ENCODE measurements at regions not wholly inside any gene's neighbourhood (a gene's known extent, or its start where the extent isn't known, plus 50 kb on each side); places are given as distances from the start of the nearest gene placed in this dataset.

DNA sequence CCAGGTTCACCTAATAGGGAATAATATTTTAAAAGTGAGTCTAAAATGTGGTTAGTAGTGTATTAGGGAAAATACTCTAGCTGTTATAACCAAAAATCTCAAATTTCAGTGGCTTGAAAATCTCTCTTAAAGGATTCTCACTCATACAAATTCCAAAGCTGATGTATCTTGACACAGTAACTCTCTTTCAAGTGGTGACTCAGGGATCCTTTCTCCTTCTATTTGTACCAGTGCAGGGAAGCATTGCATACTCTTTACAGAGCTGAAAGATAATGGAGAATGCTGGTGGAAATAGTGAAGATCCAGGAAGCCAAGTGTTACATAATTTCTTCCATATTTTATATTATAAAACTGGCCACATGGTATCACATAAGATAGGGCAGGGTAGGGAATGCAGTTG, 560.2 kb upstream of the CDH9 start:
- ChIA-PET POLR2A (ENCODE audit: low non-redundant PET) (no interaction called here), CTCF (no interaction called here)
- no peak overlapping the region for H3K27ac ChIP-seq
- TF ChIP-seq, protein P1, sequence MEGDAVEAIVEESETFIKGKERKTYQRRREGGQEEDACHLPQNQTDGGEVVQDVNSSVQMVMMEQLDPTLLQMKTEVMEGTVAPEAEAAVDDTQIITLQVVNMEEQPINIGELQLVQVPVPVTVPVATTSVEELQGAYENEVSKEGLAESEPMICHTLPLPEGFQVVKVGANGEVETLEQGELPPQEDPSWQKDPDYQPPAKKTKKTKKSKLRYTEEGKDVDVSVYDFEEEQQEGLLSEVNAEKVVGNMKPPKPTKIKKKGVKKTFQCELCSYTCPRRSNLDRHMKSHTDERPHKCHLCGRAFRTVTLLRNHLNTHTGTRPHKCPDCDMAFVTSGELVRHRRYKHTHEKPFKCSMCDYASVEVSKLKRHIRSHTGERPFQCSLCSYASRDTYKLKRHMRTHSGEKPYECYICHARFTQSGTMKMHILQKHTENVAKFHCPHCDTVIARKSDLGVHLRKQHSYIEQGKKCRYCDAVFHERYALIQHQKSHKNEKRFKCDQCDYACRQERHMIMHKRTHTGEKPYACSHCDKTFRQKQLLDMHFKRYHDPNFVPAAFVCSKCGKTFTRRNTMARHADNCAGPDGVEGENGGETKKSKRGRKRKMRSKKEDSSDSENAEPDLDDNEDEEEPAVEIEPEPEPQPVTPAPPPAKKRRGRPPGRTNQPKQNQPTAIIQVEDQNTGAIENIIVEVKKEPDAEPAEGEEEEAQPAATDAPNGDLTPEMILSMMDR (conservative IDR thresholded peaks at IDR 0.05; ENCODE audit: low read depth): no peak
- no peak for DNase-seq (ENCODE audit: low spot score)

DNA sequence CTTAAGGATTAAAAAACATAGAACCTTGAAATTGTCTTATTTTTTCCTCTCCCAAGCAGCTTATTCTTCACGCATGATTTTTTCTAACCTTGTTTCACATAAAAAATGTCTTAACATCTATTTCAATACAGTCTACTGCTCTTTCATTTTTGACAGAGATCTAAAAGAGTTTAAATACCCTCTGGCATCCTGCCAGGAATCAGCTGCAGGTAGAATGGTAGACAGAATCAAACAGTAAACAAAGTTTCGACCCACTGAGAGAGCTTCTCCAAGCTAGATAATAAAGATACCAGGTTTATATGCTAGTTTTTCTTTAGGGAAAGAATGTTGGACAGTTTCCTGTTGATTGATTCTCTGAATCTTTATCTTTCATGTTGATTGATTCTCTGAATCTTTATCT, 555.8 kb upstream of the CDH9 start:
- CTCF ChIA-PET: interaction anchor here (0.6 kb wide), 1 partner anchor 187 kb away, joined by 3 read pairs; no protein-coding TSS in a partner anchor
- no peak for DNase-seq (ENCODE audit: low spot score)
- TF ChIP-seq, protein P1 (conservative IDR thresholded peaks at IDR 0.05; ENCODE audit: low read depth): no peak
- H3K27ac ChIP-seq: no peak overlapping the region
- POLR2A ChIA-PET (ENCODE audit: low non-redundant PET): no interaction called here

DNA sequence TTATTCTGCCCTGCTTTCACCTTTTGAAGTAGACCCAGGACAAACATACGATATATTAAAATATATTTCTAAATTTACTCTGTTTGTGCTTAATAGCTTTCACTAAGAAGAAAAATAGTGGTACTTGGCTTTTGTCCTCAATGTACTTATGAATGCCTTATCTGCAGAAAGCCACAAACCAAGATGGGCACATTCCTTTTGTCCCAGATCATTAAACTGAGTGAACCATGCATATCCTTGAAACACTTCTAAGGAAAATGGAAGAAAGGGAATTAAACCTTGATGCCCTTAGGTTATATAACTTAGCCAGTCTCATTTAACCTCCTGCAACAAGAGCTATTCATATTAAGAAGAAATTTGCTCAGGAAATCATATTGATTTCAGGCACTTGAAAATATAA, 553.8 kb upstream of the CDH9 start:
- H3K27ac ChIP-seq: no peak overlapping the region
- ChIA-PET POLR2A (ENCODE audit: low non-redundant PET) (no interaction called here), CTCF (interaction anchor here (0.6 kb wide), 1 partner anchor 504 kb away, joined by 3 read pairs; no protein-coding TSS in a partner anchor)
- TF ChIP-seq, protein P1 (conservative IDR thresholded peaks at IDR 0.05; ENCODE audit: low read depth): no peak
- DNase-seq (ENCODE audit: low spot score): peak; percentile 2

DNA sequence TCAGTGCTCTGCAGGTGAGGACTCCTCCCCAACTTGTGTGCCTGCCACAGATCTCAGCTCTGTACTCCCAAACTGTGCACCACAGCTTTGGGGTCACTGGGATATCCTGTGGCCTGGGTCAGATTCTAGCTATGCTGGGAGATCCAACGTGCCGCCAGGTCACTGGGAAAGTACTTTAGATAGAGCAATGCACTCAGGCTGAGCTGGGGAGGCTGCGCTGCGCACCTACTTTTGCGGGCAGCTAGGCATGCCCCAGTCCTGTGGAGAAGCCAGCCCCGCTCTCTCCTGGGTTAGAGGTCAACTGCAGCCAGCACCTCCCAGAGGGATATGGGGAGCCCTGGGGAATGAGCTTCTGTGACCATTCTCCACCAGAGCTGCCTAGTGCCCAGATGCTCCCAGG, 552.1 kb upstream of the CDH9 start:
- DNase-seq (ENCODE audit: low spot score): no peak
- no peak overlapping the region for H3K27ac ChIP-seq
- ChIA-PET CTCF (no interaction called here), POLR2A (ENCODE audit: low non-redundant PET) (no interaction called here)
- TF ChIP-seq, protein P1 (conservative IDR thresholded peaks at IDR 0.05; ENCODE audit: low read depth): no peak

DNA sequence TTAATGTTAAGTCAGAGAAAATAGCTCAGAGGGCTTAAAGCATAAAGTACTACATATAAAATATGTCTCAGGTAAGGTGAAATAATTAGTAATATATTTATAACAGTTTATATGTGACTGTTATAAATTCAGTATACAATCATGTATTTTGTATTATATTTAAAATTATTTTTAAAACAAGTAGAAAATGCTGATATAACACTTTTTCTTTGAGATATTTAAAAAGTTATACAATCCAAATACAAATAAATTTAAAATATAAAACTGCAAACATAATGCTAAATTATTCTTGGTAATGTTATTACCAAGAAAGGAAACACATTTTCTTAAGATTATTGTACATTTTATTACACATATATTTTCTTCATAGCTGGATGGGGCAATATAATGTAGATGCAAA, 539.9 kb upstream of the CDH9 start:
- DNase-seq (ENCODE audit: low spot score): no peak
- CTCF ChIA-PET: interaction anchor here (0.6 kb wide), 1 partner anchor 1563 kb away, joined by 3 read pairs; no protein-coding TSS in a partner anchor
- TF ChIP-seq, protein P1 (conservative IDR thresholded peaks at IDR 0.05; ENCODE audit: low read depth): no peak
- POLR2A ChIA-PET (ENCODE audit: low non-redundant PET): no interaction called here
- H3K27ac ChIP-seq: no peak overlapping the region

DNA sequence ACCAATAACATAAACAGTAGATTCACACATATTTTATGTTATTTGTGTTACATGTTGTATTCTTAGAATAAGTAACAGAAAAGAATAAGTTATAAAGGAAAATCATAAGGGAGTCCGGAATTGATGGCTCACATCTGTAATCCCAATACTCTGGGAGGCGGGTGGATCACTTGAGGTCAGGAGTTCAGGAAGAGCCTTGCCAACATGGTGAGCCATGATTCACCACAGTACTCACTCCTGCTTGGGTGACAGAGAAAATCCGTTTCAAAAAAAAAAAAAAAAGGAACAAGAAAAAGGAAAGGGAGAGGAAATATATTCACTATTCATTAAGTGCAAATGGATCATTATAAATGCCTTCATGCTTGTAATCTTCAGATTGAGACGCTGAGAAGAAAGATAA, 533.3 kb upstream of the CDH9 start:
- no peak overlapping the region for H3K27ac ChIP-seq
- TF ChIP-seq, protein P1 (conservative IDR thresholded peaks at IDR 0.05; ENCODE audit: low read depth): no peak
- POLR2A ChIA-PET (ENCODE audit: low non-redundant PET): no interaction called here
- no peak for DNase-seq (ENCODE audit: low spot score)
- CTCF ChIA-PET: no interaction called here

DNA sequence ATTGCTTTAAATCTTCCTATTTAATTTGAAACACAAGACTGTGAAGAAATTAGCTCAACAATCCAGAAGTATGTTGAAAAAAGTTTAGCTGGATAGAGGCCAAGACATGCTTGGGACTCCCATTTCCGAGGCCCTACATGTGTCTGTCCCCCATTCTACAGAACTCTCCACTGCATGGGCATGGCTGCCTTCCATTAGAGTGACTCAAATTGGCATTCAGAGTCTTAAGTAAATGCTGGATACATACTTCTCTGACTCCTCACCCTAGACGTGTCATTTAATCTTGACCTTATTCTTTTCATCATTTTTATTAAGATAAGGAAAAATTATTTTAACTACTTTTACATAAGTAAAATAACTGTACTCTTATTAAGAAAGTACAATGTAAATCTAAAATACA, 530.4 kb upstream of the CDH9 start:
- ChIA-PET POLR2A (ENCODE audit: low non-redundant PET) (no interaction called here), CTCF (interaction anchor here (0.6 kb wide), 2 partner anchors 13 to 14 kb away, joined by 3 read pairs; no protein-coding TSS in a partner anchor)
- TF ChIP-seq, protein P1 (conservative IDR thresholded peaks at IDR 0.05; ENCODE audit: low read depth): no peak
- H3K27ac ChIP-seq: no peak overlapping the region
- DNase-seq (ENCODE audit: low spot score): peak; percentile 11
